Peyer's patch (tissue), 4 donors: ENCODE measurements at regions not wholly inside any gene's neighbourhood (a gene's known extent, or its start where the extent isn't known, plus 50 kb on each side); places are given as distances from the start of the nearest gene placed in this dataset.

ENCODE experiments used
- POLR2A ChIP-seq, 2 donors: fragments of 450-650 bp; IDR thresholded peaks; one replicate each; pipeline ENCODE4 v1.5.1; 2017; ENCODE audit warnings: antibody characterized with exemption in 2 of 2, mild to moderate bottlenecking in 2 of 2, moderate library complexity in 2 of 2
- TF ChIP-seq, protein P1 (sequence below), 6 experiments: fragments of 450-650 bp in 4 of 6; fragments of 200-600 bp in 2 of 6; sonication (generic) in 1 of 6; IDR thresholded peaks; one replicate each; pipeline ENCODE4 v1.5.1; 2017 to 2019; ENCODE audit warnings: antibody characterized with exemption in 6 of 6, mild to moderate bottlenecking in 3 of 6, moderate library complexity in 1 of 6

DNA sequence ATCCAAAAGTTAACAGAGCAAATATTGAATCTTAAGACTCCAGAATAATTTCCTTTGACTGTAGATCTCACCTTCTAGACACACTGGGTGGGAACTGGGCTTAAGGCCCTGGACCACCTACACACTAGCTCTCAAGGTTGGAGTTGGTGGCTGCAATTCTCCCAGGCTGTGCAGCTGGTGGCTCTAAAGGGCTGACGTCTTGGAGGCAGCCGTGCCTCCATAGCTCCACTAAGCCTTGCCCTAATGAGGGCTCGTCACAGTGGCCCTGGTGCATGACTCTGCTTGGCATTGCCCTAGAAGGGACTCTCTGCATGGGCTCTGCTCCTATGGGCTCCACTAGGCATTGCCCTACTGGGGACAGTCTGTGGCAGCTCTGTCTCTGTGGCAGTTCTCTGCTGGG is 1005.2 kb downstream of the CCSER2 start:
- TF ChIP-seq, protein P1, sequence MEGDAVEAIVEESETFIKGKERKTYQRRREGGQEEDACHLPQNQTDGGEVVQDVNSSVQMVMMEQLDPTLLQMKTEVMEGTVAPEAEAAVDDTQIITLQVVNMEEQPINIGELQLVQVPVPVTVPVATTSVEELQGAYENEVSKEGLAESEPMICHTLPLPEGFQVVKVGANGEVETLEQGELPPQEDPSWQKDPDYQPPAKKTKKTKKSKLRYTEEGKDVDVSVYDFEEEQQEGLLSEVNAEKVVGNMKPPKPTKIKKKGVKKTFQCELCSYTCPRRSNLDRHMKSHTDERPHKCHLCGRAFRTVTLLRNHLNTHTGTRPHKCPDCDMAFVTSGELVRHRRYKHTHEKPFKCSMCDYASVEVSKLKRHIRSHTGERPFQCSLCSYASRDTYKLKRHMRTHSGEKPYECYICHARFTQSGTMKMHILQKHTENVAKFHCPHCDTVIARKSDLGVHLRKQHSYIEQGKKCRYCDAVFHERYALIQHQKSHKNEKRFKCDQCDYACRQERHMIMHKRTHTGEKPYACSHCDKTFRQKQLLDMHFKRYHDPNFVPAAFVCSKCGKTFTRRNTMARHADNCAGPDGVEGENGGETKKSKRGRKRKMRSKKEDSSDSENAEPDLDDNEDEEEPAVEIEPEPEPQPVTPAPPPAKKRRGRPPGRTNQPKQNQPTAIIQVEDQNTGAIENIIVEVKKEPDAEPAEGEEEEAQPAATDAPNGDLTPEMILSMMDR (IDR thresholded peaks at IDR 0.05), result no peak
- no peak for TF ChIP-seq POLR2A (IDR thresholded peaks at IDR 0.05)
